Vagina (tissue), 2 donors: ENCODE measurements at regions not wholly inside any gene's neighbourhood (a gene's known extent, or its start where the extent isn't known, plus 50 kb on each side); places are given as distances from the start of the nearest gene placed in this dataset.

Experiments used
- DNase-seq, 2 donors: peaks; one replicate each; pipeline ENCODE4 v3.0.0-alpha.2; 2017; ENCODE audit errors: extremely low spot score in 2 of 2
- H3K27ac ChIP-seq: fragments of 200-600 bp; sonication (generic); one replicate; pipeline ENCODE4 v1.5.1; 2019
- H3K27me3 ChIP-seq: fragments of 200-600 bp; sonication (generic); one replicate; pipeline ENCODE4 v1.5.1; 2019
- H3K36me3 ChIP-seq, 2 donors: fragments of 200-600 bp; sonication (generic); one replicate each; pipeline ENCODE4 v1.5.1; 2017 to 2019
- H3K4me1 ChIP-seq: fragments of 200-600 bp; sonication (generic); one replicate; pipeline ENCODE4 v1.5.1; 2019
- H3K4me3 ChIP-seq, 2 donors: fragments of 200-600 bp; sonication (generic); 1 replicate in 1 of 2; 2 replicates in 1 of 2; pipeline ENCODE4 v1.5.1; 2016 to 2019
- H3K9me3 ChIP-seq: fragments of 200-600 bp; sonication (generic); one replicate; pipeline ENCODE4 v1.5.1; 2019
- POLR2A ChIP-seq, 2 donors: fragments of 450-650 bp; IDR thresholded peaks; one replicate each; pipeline ENCODE4 v1.6.1; 2017; ENCODE audit warnings: antibody characterized with exemption in 2 of 2, mild to moderate bottlenecking in 2 of 2, moderate library complexity in 2 of 2
- POLR2AphosphoS5 ChIP-seq, 2 donors: sonication (generic); formaldehyde crosslinking; IDR thresholded peaks; one replicate each; pipeline ENCODE4 v1.9.0; 2017; ENCODE audit warnings: antibody characterized with exemption in 2 of 2, mild to moderate bottlenecking in 2 of 2, low read depth in 1 of 2; ENCODE audit not compliant: insufficient read depth in 1 of 2
- intact Hi-C: fragments of 100-400 bp; cut with DNase I; formaldehyde crosslinking; loops from one replicate; pipeline ENCODE4 v1.15.1; 2023
- TF ChIP-seq, protein P1 (sequence below), 3 experiments: fragments of 450-650 bp in 2 of 3; fragments of 200-600 bp in 1 of 3; sonication (generic) in 1 of 3; IDR thresholded peaks; one replicate each; pipeline ENCODE4 v1.5.1; 2017 to 2019; ENCODE audit warnings: antibody characterized with exemption in 3 of 3, mild to moderate bottlenecking in 2 of 3, moderate library complexity in 2 of 3

DNA sequence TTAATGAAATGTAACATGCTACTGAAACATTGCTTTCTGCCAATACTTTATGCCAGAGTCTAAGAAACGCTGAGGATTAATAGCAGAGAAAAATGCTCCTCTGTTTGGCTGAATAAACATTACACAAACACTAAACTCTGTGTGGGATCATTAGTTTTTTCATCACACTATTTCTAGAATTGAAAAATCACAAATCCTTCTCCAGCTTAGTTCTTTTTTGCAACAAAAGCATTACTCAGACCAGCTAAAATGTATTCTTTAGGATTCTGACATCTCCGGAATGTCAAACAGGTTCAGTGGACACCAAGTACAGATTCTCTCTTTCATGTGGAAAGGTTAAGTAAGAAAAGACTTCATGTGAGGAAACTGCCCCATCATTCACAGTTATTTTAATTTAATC is 226.9 kb downstream of the SIM1 start:
- TF ChIP-seq POLR2A (IDR thresholded peaks at IDR 0.05) (no peak), POLR2AphosphoS5 (IDR thresholded peaks at IDR 0.05; ENCODE audit: insufficient read depth in 1 of 2, low read depth in 1 of 2) (no peak)
- TF ChIP-seq, protein P1, sequence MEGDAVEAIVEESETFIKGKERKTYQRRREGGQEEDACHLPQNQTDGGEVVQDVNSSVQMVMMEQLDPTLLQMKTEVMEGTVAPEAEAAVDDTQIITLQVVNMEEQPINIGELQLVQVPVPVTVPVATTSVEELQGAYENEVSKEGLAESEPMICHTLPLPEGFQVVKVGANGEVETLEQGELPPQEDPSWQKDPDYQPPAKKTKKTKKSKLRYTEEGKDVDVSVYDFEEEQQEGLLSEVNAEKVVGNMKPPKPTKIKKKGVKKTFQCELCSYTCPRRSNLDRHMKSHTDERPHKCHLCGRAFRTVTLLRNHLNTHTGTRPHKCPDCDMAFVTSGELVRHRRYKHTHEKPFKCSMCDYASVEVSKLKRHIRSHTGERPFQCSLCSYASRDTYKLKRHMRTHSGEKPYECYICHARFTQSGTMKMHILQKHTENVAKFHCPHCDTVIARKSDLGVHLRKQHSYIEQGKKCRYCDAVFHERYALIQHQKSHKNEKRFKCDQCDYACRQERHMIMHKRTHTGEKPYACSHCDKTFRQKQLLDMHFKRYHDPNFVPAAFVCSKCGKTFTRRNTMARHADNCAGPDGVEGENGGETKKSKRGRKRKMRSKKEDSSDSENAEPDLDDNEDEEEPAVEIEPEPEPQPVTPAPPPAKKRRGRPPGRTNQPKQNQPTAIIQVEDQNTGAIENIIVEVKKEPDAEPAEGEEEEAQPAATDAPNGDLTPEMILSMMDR (IDR thresholded peaks at IDR 0.05) = no peak
- Histone ChIP-seq H3K9me3 (no peaks in the 10 kb centered on the region), H3K27me3 (no peaks in the 10 kb centered on the region), H3K27ac (no peak overlapping the region), H3K36me3 (no peaks in the 10 kb centered on the region), H3K4me1 (no peaks in the 10 kb centered on the region), H3K4me3 (no peak overlapping the region)
- intact Hi-C loops = no loop called here
- no peak for DNase-seq

DNA sequence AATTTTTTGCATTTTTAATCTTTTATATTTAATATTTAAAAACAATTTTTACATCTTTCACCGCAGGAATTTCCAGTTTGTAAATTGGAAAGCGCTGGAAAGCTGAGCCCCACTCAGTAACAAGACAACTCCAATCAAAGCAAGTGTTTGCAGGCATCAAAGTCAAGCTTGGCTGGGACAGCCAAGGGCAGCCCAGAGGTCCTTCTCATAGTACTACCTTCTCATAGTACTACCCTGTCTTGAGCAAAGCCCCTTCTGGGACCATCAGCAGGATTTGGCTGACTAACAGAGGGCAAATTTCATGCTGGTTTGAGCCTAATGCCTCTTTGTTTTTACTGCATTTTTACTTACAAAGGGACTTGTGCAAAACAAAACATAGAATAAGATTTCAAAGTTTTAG is 228.3 kb downstream of the SIM1 start:
- Histone ChIP-seq H3K9me3 (no peaks in the 10 kb centered on the region), H3K4me3 (no peak overlapping the region), H3K4me1 (no peaks in the 10 kb centered on the region), H3K27me3 (no peaks in the 10 kb centered on the region), H3K27ac (no peak overlapping the region), H3K36me3 (no peaks in the 10 kb centered on the region)
- TF ChIP-seq POLR2A (IDR thresholded peaks at IDR 0.05) (no peak), POLR2AphosphoS5 (IDR thresholded peaks at IDR 0.05; ENCODE audit: insufficient read depth in 1 of 2, low read depth in 1 of 2) (no peak)
- TF ChIP-seq, protein P1 (IDR thresholded peaks at IDR 0.05) = no peak
- intact Hi-C loops = no loop called here
- DNase-seq = no peak

DNA sequence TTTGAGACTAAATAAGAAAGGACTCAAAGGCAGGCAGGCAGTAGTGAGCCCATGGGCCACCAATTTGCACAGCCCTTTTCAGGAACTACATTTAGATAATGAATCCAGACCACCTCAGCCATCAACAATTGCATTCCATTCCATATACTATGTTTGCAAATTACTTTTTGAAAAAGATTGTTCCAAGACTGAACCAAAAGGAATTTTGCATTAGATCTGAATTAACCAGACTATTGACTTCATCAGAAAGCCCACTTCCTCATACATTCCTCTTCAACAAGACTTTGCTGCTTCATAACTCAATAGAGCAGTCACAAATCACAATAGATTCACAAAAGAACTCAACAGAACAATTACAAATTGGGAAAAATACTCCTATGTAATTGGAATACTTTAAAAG is 229.1 kb downstream of the SIM1 start:
- Histone ChIP-seq H3K4me3 (no peak overlapping the region), H3K9me3 (no peaks in the 10 kb centered on the region), H3K4me1 (no peaks in the 10 kb centered on the region), H3K36me3 (no peaks in the 10 kb centered on the region), H3K27ac (no peak overlapping the region), H3K27me3 (no peaks in the 10 kb centered on the region)
- intact Hi-C loops = no loop called here
- no peak for TF ChIP-seq POLR2AphosphoS5 (IDR thresholded peaks at IDR 0.05; ENCODE audit: insufficient read depth in 1 of 2, low read depth in 1 of 2)
- TF ChIP-seq, protein P1 (IDR thresholded peaks at IDR 0.05) = no peak
- TF ChIP-seq POLR2A (IDR thresholded peaks at IDR 0.05) = no peak
- no peak for DNase-seq

DNA sequence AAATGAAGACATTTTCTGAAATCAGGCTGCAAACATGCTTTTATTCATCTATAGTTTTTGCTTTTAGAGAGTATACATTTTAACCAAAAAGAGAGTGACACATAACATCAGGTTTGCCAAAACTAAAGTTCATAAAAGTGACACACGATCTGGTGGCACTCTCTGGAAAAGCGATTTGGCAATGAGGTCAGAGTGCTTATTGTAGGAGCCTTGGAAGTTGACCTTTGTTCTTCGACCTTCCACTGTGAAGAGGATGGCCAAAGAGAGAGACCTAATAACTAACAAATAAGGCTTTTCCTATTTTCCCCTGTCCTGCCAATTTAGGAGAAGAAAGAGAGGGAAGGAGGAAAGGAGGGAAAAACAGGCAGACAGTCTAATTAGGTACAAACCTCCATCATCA is 230.1 kb downstream of the SIM1 start:
- TF ChIP-seq POLR2AphosphoS5 (IDR thresholded peaks at IDR 0.05; ENCODE audit: insufficient read depth in 1 of 2, low read depth in 1 of 2) (no peak), POLR2A (IDR thresholded peaks at IDR 0.05) (no peak)
- TF ChIP-seq, protein P1 (IDR thresholded peaks at IDR 0.05) = no peak
- intact Hi-C loops = no loop called here
- H3K27ac ChIP-seq = no peak overlapping the region

DNA sequence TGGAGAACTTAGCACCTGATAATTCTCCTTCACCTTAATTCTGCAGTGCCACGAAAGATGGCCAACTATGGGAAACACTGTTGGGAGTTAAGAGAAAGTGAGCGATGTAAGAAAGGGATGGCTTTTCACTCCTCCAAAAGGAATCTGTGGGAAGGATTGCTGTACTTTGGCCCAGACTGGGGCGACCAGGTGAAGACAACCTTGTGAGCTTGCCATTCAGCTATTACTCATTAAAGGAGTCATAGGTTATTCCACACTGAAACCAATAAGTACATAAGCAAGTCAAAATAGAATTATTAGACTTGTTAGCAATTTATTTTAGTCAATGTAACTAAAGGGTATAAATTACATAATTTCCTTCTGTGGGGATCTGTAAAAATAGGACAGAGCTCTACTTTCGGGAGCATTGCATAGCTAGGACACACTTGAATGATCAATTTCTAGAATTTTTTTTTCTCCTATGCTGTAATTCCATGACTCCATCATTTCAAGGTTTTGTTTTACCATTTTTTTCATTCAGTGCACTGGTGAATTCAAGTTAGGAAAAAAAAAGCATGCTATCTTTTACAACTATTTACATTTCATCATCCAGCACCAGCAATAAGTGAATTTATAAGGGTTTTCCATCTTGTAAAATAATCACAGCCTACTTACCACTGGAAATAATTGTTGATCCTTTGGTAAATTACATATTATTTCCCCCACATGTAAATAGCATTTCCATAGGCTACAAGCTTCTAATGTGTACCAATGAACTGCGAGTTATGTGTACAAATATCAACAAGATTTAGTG is 231.7 kb downstream of the SIM1 start:
- H3K27me3 ChIP-seq = no peaks in the 10 kb centered on the region
- no peaks in the 10 kb centered on the region for H3K36me3 ChIP-seq
- intact Hi-C loops = no loop called here
- TF ChIP-seq, protein P1 (IDR thresholded peaks at IDR 0.05) = no peak
- TF ChIP-seq POLR2A (IDR thresholded peaks at IDR 0.05) = no peak
- no peak for TF ChIP-seq POLR2AphosphoS5 (IDR thresholded peaks at IDR 0.05; ENCODE audit: insufficient read depth in 1 of 2, low read depth in 1 of 2)
- DNase-seq = no peak
- peaks cover 14% of the 10 kb centered on the region for H3K4me1 ChIP-seq
- H3K27ac ChIP-seq = no peak overlapping the region
- no peak overlapping the region for H3K4me3 ChIP-seq
- H3K9me3 ChIP-seq = no peaks in the 10 kb centered on the region

More for the DNA sequence above, 230.1 kb downstream of the SIM1 start:
- H3K4me3 ChIP-seq = no peak overlapping the region
- DNase-seq = no peak
- no peaks in the 10 kb centered on the region for H3K27me3 ChIP-seq
- H3K9me3 ChIP-seq = no peaks in the 10 kb centered on the region
- no peaks in the 10 kb centered on the region for H3K4me1 ChIP-seq
- no peaks in the 10 kb centered on the region for H3K36me3 ChIP-seq
